ENCODE measurements at regions not wholly inside any gene's neighbourhood (a gene's known extent, or its start where the extent isn't known, plus 50 kb on each side); places are given as distances from the start of the nearest gene placed in this dataset.

DNA sequence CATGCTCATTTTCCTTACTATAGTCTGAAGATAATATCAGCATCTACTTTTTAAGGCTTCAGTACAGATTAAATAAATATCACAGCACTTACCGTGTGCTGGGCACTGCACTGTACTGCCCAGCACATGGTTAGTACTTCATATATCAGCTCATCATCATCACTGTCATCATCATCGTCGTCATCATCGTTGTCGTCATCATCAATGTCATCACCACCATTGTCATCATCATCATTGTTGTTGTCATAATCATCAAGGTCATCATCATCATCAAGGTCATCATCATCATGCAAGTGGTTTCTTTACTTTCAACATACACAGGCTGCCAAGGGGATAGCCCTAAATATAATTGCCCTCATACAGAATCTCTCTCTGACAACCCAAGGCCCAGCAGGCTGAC, 275.1 kb downstream of the ABCC12 start:
- Mint-ChIP-seq H3K4me3 (ENCODE audit: unreplicated experiment) (no peak overlapping the region), H3K36me3 (ENCODE audit: insufficient read depth, unreplicated experiment) (no peaks in the 10 kb centered on the region), H3K4me1 (ENCODE audit: low read depth, unreplicated experiment) (no peaks in the 10 kb centered on the region), H3K27me3 (ENCODE audit: insufficient read depth, unreplicated experiment) (peaks cover 2% of the 10 kb centered on the region), H3K27ac (ENCODE audit: unreplicated experiment) (no peak overlapping the region), H3K9me3 (ENCODE audit: unreplicated experiment) (no peaks in the 10 kb centered on the region)
- BruUV-seq (replicated peaks): no TSS peak
- CTCF ChIA-PET: no interaction called here
- H3K9me3 ChIP-seq: no peaks in the 10 kb centered on the region
- DNase-seq: no peak
- H3K4me1 ChIP-seq: peaks cover 10% of the 10 kb centered on the region
- POLR2A ChIA-PET: no interaction called here
- H3K4me3 ChIP-seq (ENCODE audit: low read depth, low read length): no peak overlapping the region
- H3K36me3 ChIP-seq (ENCODE audit: control insufficient read depth, insufficient read depth, low read length): no peaks in the 10 kb centered on the region
- H3K27me3 ChIP-seq (replicated peaks; ENCODE audit: control insufficient read depth, insufficient read depth, low read length): no peaks in the 10 kb centered on the region
- TF ChIP-seq CTCF (IDR thresholded peaks at IDR 0.05; ENCODE audit: insufficient read depth in 1 of 2, low read depth in 1 of 2, low read length in 1 of 2, severe bottlenecking in 1 of 2, unreplicated experiment in 1 of 2): no peak
- intact Hi-C loops (cut with micrococcal nuclease; ENCODE audit: unreplicated experiment): no loop called here

DNA sequence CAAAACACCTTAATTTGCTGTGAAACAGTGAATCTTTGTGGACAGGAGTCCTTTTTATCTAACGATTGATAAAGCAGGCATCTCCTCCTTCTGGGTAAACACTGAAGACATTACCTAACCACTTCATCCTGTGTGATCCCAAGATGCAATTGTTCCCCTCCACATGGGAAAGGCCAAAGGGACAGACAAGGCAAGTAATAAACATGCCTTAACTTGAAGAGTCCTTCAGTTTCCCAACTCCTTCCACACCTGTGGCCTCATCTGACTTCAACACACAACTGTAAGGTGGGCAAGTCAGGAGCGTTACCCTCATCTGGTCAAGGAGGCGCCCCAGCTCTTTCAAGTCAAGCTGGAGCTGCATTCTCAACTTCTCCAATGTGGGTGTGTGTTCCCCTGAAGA, 278.6 kb downstream of the ABCC12 start:
- H3K27ac Mint-ChIP-seq (ENCODE audit: unreplicated experiment): no peak overlapping the region
- H3K9me3 ChIP-seq: no peaks in the 10 kb centered on the region
- CTCF ChIA-PET: no interaction called here
- BruUV-seq (replicated peaks): no TSS peak
- no peak overlapping the region for H3K4me3 Mint-ChIP-seq (ENCODE audit: unreplicated experiment)
- H3K4me3 ChIP-seq (ENCODE audit: low read depth, low read length): no peak overlapping the region
- no peaks in the 10 kb centered on the region for H3K27me3 Mint-ChIP-seq (ENCODE audit: insufficient read depth, unreplicated experiment)
- DNase-seq: peak in 1 of 2 experiments; percentile 35
- H3K9me3 Mint-ChIP-seq (ENCODE audit: unreplicated experiment): no peaks in the 10 kb centered on the region
- POLR2A ChIA-PET: no interaction called here
- TF ChIP-seq CTCF (IDR thresholded peaks at IDR 0.05; ENCODE audit: insufficient read depth in 1 of 2, low read depth in 1 of 2, low read length in 1 of 2, severe bottlenecking in 1 of 2, unreplicated experiment in 1 of 2): no peak
- intact Hi-C loops (cut with micrococcal nuclease; ENCODE audit: unreplicated experiment): no loop called here
- H3K27me3 ChIP-seq (replicated peaks; ENCODE audit: control insufficient read depth, insufficient read depth, low read length): no peaks in the 10 kb centered on the region
- peaks cover 15% of the 10 kb centered on the region for H3K4me1 ChIP-seq
- H3K36me3 Mint-ChIP-seq (ENCODE audit: insufficient read depth, unreplicated experiment): no peaks in the 10 kb centered on the region
- no peaks in the 10 kb centered on the region for H3K4me1 Mint-ChIP-seq (ENCODE audit: low read depth, unreplicated experiment)
- no peaks in the 10 kb centered on the region for H3K36me3 ChIP-seq (ENCODE audit: control insufficient read depth, insufficient read depth, low read length)

DNA sequence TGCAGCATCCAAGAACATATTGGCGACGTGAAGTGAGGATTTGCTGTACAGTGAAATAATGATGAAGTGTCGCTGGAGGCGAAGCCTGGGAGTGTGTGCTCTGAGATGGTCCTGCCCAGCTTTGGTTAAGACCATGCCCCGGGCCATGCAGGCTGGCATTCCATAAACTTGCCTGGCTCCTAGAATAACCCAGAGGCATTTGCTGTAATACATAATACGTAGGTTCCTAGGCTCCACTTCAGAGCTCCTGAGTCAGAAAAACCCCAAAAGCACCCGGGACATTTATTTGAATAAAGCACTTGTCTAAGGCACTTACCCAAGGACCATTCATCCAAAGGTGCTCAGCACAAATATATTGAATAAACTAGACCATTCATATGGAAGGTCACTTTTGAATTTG, 279.3 kb downstream of the ABCC12 start:
- Histone ChIP-seq H3K4me3 (ENCODE audit: low read depth, low read length) (no peak overlapping the region), H3K27me3 (replicated peaks; ENCODE audit: control insufficient read depth, insufficient read depth, low read length) (no peaks in the 10 kb centered on the region), H3K36me3 (ENCODE audit: control insufficient read depth, insufficient read depth, low read length) (no peaks in the 10 kb centered on the region), H3K4me1 (peaks cover 15% of the 10 kb centered on the region), H3K9me3 (no peaks in the 10 kb centered on the region)
- no peak overlapping the region for H3K4me3 Mint-ChIP-seq (ENCODE audit: unreplicated experiment)
- no peaks in the 10 kb centered on the region for H3K4me1 Mint-ChIP-seq (ENCODE audit: low read depth, unreplicated experiment)
- no peaks in the 10 kb centered on the region for H3K9me3 Mint-ChIP-seq (ENCODE audit: unreplicated experiment)
- no peak for DNase-seq
- intact Hi-C loops (cut with micrococcal nuclease; ENCODE audit: unreplicated experiment): no loop called here
- BruUV-seq (replicated peaks): no TSS peak
- TF ChIP-seq CTCF (IDR thresholded peaks at IDR 0.05; ENCODE audit: insufficient read depth in 1 of 2, low read depth in 1 of 2, low read length in 1 of 2, severe bottlenecking in 1 of 2, unreplicated experiment in 1 of 2): no peak
- no peak overlapping the region for H3K27ac Mint-ChIP-seq (ENCODE audit: unreplicated experiment)
- no peaks in the 10 kb centered on the region for H3K27me3 Mint-ChIP-seq (ENCODE audit: insufficient read depth, unreplicated experiment)
- H3K36me3 Mint-ChIP-seq (ENCODE audit: insufficient read depth, unreplicated experiment): no peaks in the 10 kb centered on the region
- POLR2A ChIA-PET: no interaction called here
- CTCF ChIA-PET: no interaction called here

Data from Caco-2 (cell line).